ENCODE measurements at regions not wholly inside any gene's neighbourhood (a gene's known extent, or its start where the extent isn't known, plus 50 kb on each side); places are given as distances from the start of the nearest gene placed in this dataset.

- Histone ChIP-seq H3K9me2 (no peaks in the 10 kb centered on the region), H4K20me1 (ENCODE audit: insufficient read depth) (no peaks in the 10 kb centered on the region), H3K9ac (no peak overlapping the region), H3K4me2 (no peak overlapping the region), H3K36me3 (replicated peaks in 1 of 2; ENCODE audit: control insufficient read depth in 1 of 2, insufficient read depth in 2 of 2, low read length in 1 of 2) (no peaks in the 10 kb centered on the region), H3K27ac (ENCODE audit: low read depth in 2 of 2, low read length in 1 of 2) (no peak overlapping the region), H3K79me2 (ENCODE audit: insufficient read depth) (no peaks in the 10 kb centered on the region), H3F3A (replicated peaks; ENCODE audit: insufficient read depth) (no peaks in the 10 kb centered on the region), H2AFZ (ENCODE audit: low read depth) (no peak overlapping the region), H3K4me3 (ENCODE audit: low read depth in 2 of 2, low read length in 1 of 2) (no peak overlapping the region), H3K4me1 (ENCODE audit: control insufficient read depth in 1 of 2, insufficient read depth in 2 of 2, low read depth in 1 of 2, low read length in 1 of 2) (no peaks in the 10 kb centered on the region), H3K27me3 (ENCODE audit: insufficient read depth) (no peaks in the 10 kb centered on the region), H3K9me3 (no peaks in the 10 kb centered on the region)
- no peak for DNase-seq
- CTCF ChIA-PET: interaction anchor here (1.8 kb wide), 1 partner anchor 9 kb away, joined by 4 read pairs; no protein-coding TSS in a partner anchor
- POLR2A ChIA-PET: no interaction called here
- TF ChIP-seq NFIC (IDR thresholded peaks at IDR 0.05; ENCODE audit: borderline replicate concordance) (no peak), EZH2phosphoT487 (IDR thresholded peaks at IDR 0.05; ENCODE audit: borderline replicate concordance, low read depth) (no peak), ZBTB33 (IDR thresholded peaks at IDR 0.05; ENCODE audit: borderline replicate concordance, low read depth) (no peak), POLR2AphosphoS5 (IDR thresholded peaks at IDR 0.05; ENCODE audit: low read depth, low read length) (no peak)
- 3% methylated on average over 2 of the region's 2 CpGs for WGBS (ENCODE audit: low lambda C conversion rate)
These were observed 118.0 kb upstream of the RPL34 start for GRCh38 chr4:108502356-108502755.

- CTCF ChIA-PET: interaction anchor here (1.2 kb wide), 1 partner anchor 480 kb away, joined by 5 read pairs; no protein-coding TSS in a partner anchor
- Histone ChIP-seq H3F3A (replicated peaks; ENCODE audit: insufficient read depth) (no peaks in the 10 kb centered on the region), H3K4me1 (ENCODE audit: control insufficient read depth in 1 of 2, insufficient read depth in 2 of 2, low read depth in 1 of 2, low read length in 1 of 2) (no peaks in the 10 kb centered on the region), H3K9me3 (no peaks in the 10 kb centered on the region; the same call in 1 of the 2 replicates), H3K4me3 (ENCODE audit: low read depth in 2 of 2, low read length in 1 of 2) (no peak overlapping the region), H3K9ac (no peak overlapping the region), H3K4me2 (no peak overlapping the region), H3K9me2 (no peaks in the 10 kb centered on the region), H4K20me1 (ENCODE audit: insufficient read depth) (no peaks in the 10 kb centered on the region), H3K27me3 (ENCODE audit: insufficient read depth) (no peaks in the 10 kb centered on the region), H3K36me3 (replicated peaks in 1 of 2; ENCODE audit: control insufficient read depth in 1 of 2, insufficient read depth in 2 of 2, low read length in 1 of 2) (no peaks in the 10 kb centered on the region), H2AFZ (ENCODE audit: low read depth) (no peak overlapping the region), H3K79me2 (ENCODE audit: insufficient read depth) (no peaks in the 10 kb centered on the region), H3K27ac (ENCODE audit: low read depth in 2 of 2, low read length in 1 of 2) (no peak overlapping the region)
- no peak for TF ChIP-seq NFIC (IDR thresholded peaks at IDR 0.05; ENCODE audit: borderline replicate concordance)
- TF ChIP-seq RCOR1 (IDR thresholded peaks at IDR 0.05; ENCODE audit: low read length): no peak
- no peak for TF ChIP-seq MXI1 (IDR thresholded peaks at IDR 0.05; ENCODE audit: low read depth, low read length)
- no peak for TF ChIP-seq MEF2A (IDR thresholded peaks at IDR 0.05; ENCODE audit: borderline replicate concordance, low read depth)
- TF ChIP-seq EZH2phosphoT487 (IDR thresholded peaks at IDR 0.05; ENCODE audit: borderline replicate concordance, low read depth): no peak
- TF ChIP-seq TEAD4 (IDR thresholded peaks at IDR 0.05; ENCODE audit: borderline replicate concordance, insufficient read depth): no peak
- no peak for TF ChIP-seq RFX5 (IDR thresholded peaks at IDR 0.05; ENCODE audit: low read length)
- TF ChIP-seq TAF1 (IDR thresholded peaks at IDR 0.05; ENCODE audit: borderline replicate concordance, low read depth, low read length): no peak
- no peak for TF ChIP-seq PBX3 (IDR thresholded peaks at IDR 0.05)
- no peak for TF ChIP-seq USF1 (IDR thresholded peaks at IDR 0.05; ENCODE audit: borderline replicate concordance, low read depth)
- TF ChIP-seq IRF3 (IDR thresholded peaks at IDR 0.05; ENCODE audit: low read depth, low read length): no peak
- TF ChIP-seq GABPA (IDR thresholded peaks at IDR 0.05; ENCODE audit: low read depth): no peak
- no peak for TF ChIP-seq RXRA (IDR thresholded peaks at IDR 0.05; ENCODE audit: borderline replicate concordance, low read depth)
- WGBS (ENCODE audit: low lambda C conversion rate): 4% methylated on average over 3 of the region's 3 CpGs
- POLR2A ChIA-PET: no interaction called here
- no peak for DNase-seq
These were observed 121.5 kb upstream of the RPL34 start for GRCh38 chr4:108498925-108499324.
